HCT116 (cell line): ENCODE measurements at regions not wholly inside any gene's neighbourhood (a gene's known extent, or its start where the extent isn't known, plus 50 kb on each side); places are given as distances from the start of the nearest gene placed in this dataset.

Experiments
- CEBPB ChIP-seq: IDR thresholded peaks from 2 replicates; pipeline ENCODE4 v1.6.1; 2012; ENCODE audit warnings: low read depth
- CTCF ChIP-seq, 3 experiments: fragments of 200-600 bp in 1 of 3; sonication (generic) in 1 of 3; IDR thresholded peaks in 2 of 3; conservative IDR thresholded peaks in 1 of 3; 2 replicates each; pipeline ENCODE4 v1.5.1; 2012 to 2017; ENCODE audit warnings: low read depth in 2 of 3, low read length in 2 of 3, antibody characterized with exemption in 1 of 3, borderline replicate concordance in 1 of 3, control low read depth in 1 of 3, mild to moderate bottlenecking in 1 of 3, mixed read lengths in 1 of 3, mixed run types in 1 of 3, moderate library complexity in 1 of 3; ENCODE audit not compliant: insufficient read depth in 1 of 3
- EZH2phosphoT487 ChIP-seq: fragments of 200-600 bp; IDR thresholded peaks from 2 replicates; pipeline ENCODE4 v1.6.1; 2018; ENCODE audit warnings: antibody characterized with exemption, borderline replicate concordance
- JUND ChIP-seq: IDR thresholded peaks from 2 replicates; pipeline ENCODE4 v1.6.1; 2012
- POLR2A ChIP-seq: IDR thresholded peaks from 2 replicates; pipeline ENCODE4 v1.7.0; 2011; ENCODE audit warnings: borderline replicate concordance; ENCODE audit not compliant: insufficient read depth, insufficient read length; ENCODE audit errors: extremely low read depth
- RAD21 ChIP-seq: IDR thresholded peaks from 2 replicates; pipeline ENCODE4 v1.6.1; 2012; ENCODE audit warnings: low read depth, mild to moderate bottlenecking
- SP1 ChIP-seq: IDR thresholded peaks from 2 replicates; pipeline ENCODE4 v1.6.1; 2012; ENCODE audit warnings: low read depth

GRCh38 chr12:89134213-89134770 lies 218.0 kb downstream of the DUSP6 start:
- 0 out of 2 replicates have a peak, but pooled peaks have one; percentile 12 for TF ChIP-seq SP1
- TF ChIP-seq CTCF (IDR thresholded peaks at IDR 0.05 in 2 of 3, conservative IDR thresholded peaks at IDR 0.05 in 1 of 3; ENCODE audit: borderline replicate concordance in 1 of 3, insufficient read depth in 1 of 3, low read depth in 2 of 3, low read length in 2 of 3), result no peak
- TF ChIP-seq RAD21, result no peak
- no peak for TF ChIP-seq POLR2A
- 0 out of 2 replicates have a peak, but pooled peaks have one; percentile 10 for TF ChIP-seq CEBPB
- TF ChIP-seq JUND, result no peak
- no peak for TF ChIP-seq EZH2phosphoT487
